SK-N-SH treated with all-trans-retinoic acid at 6 μM for 48 hours (cell line): ENCODE measurements at regions not wholly inside any gene's neighbourhood (a gene's known extent, or its start where the extent isn't known, plus 50 kb on each side); places are given as distances from the start of the nearest gene placed in this dataset.

Experiments used
- ARNTL ChIP-seq: fragments of 450-650 bp; formaldehyde crosslinking; IDR thresholded peaks from 2 replicates; pipeline ENCODE4 v1.5.0; 2020; ENCODE audit warnings: low read depth, mild to moderate bottlenecking, moderate library complexity, borderline replicate concordance
- BACH2 ChIP-seq: fragments of 250-450 bp; sonication (Bioruptor Pico); IDR thresholded peaks from 2 replicates; pipeline ENCODE4 v1.9.0; 2021; ENCODE audit warnings: mild to moderate bottlenecking, borderline replicate concordance
- CSDC2 ChIP-seq: fragments of 250-450 bp; sonication (Bioruptor Pico); IDR thresholded peaks from 2 replicates; pipeline ENCODE4 v1.5.0; 2020; ENCODE audit warnings: mild to moderate bottlenecking, moderate library complexity
- ISL1 ChIP-seq: fragments of 250-450 bp; sonication (Bioruptor Pico); IDR thresholded peaks from 2 replicates; pipeline ENCODE4 v2.1.2; 2022; ENCODE audit warnings: mild to moderate bottlenecking, moderate library complexity
- RARB ChIP-seq: fragments of 250-450 bp; sonication (Bioruptor Pico); IDR thresholded peaks from 2 replicates; pipeline ENCODE4 v1.8.0; 2021; ENCODE audit warnings: mild to moderate bottlenecking, moderate library complexity
- TF ChIP-seq, protein P1 (sequence below): fragments of 250-450 bp; sonication (Bioruptor Pico); IDR thresholded peaks from 2 replicates; pipeline ENCODE4 v1.8.0; 2020; ENCODE audit warnings: mild to moderate bottlenecking, moderate library complexity, borderline replicate concordance

DNA sequence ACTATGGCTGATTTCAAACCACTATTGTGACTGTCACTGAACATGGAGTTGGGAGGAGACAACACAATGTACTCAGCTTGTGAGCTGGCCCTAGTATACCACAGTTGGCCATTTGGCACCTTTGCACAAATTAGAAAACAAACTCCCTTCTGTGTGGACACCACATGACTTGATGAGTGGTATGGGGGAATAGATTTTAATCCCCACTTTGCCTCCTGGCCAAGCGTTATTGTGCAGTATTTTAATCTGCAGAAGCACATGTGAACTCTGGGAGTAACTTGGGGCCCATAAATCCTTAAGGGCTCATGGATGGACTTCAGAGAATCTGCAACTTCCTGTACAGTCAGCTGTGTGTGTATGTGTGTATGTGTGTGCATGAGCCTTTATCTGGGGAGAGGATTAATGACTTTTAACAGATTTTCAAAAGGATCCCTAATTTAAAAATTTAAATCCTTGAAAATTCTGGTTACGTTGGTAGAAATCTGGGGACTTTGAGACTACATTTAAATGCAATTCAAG lies 105.0 kb upstream of the PAQR3 start:
- TF ChIP-seq BACH2 (CRISPR knock-in tag): no peak
- TF ChIP-seq RARB (CRISPR knock-in tag): no peak
- TF ChIP-seq, protein P1, sequence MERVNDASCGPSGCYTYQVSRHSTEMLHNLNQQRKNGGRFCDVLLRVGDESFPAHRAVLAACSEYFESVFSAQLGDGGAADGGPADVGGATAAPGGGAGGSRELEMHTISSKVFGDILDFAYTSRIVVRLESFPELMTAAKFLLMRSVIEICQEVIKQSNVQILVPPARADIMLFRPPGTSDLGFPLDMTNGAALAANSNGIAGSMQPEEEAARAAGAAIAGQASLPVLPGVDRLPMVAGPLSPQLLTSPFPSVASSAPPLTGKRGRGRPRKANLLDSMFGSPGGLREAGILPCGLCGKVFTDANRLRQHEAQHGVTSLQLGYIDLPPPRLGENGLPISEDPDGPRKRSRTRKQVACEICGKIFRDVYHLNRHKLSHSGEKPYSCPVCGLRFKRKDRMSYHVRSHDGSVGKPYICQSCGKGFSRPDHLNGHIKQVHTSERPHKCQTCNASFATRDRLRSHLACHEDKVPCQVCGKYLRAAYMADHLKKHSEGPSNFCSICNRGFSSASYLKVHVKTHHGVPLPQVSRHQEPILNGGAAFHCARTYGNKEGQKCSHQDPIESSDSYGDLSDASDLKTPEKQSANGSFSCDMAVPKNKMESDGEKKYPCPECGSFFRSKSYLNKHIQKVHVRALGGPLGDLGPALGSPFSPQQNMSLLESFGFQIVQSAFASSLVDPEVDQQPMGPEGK (CRISPR knock-in tag): no peak
- no peak for TF ChIP-seq CSDC2 (CRISPR knock-in tag)
- no peak for TF ChIP-seq ISL1 (CRISPR knock-in tag)
- TF ChIP-seq ARNTL (CRISPR knock-in tag): no peak
